T-helper 1 cell treated with Interleukin-12 subunit alpha and Interleukin-12 subunit beta and Interleukin-4 antibody, amounts not matched to agents 30 μg/mL and 1 μg/mL, for 36 hours (primary cell): ENCODE measurements at regions not wholly inside any gene's neighbourhood (a gene's known extent, or its start where the extent isn't known, plus 50 kb on each side); places are given as distances from the start of the nearest gene placed in this dataset.

Experiments used
- H3K27ac Mint-ChIP-seq: one replicate; pipeline ENCODE4 v1.8.0; 2021; ENCODE audit warnings: mild to moderate bottlenecking, mixed read lengths
- H3K27me3 Mint-ChIP-seq: one replicate; pipeline ENCODE4 v1.8.0; 2021; ENCODE audit warnings: low read depth, mixed read lengths
- H3K36me3 Mint-ChIP-seq: one replicate; pipeline ENCODE4 v1.8.0; 2021; ENCODE audit warnings: low read depth, mixed read lengths
- H3K4me1 Mint-ChIP-seq: one replicate; pipeline ENCODE4 v1.8.0; 2021; ENCODE audit warnings: low read depth, mixed read lengths
- H3K4me3 Mint-ChIP-seq: one replicate; pipeline ENCODE4 v1.8.0; 2021; ENCODE audit warnings: mild to moderate bottlenecking, moderate library complexity, mixed read lengths
- H3K9me3 Mint-ChIP-seq: one replicate; pipeline ENCODE4 v1.8.0; 2021; ENCODE audit warnings: mixed read lengths

DNA sequence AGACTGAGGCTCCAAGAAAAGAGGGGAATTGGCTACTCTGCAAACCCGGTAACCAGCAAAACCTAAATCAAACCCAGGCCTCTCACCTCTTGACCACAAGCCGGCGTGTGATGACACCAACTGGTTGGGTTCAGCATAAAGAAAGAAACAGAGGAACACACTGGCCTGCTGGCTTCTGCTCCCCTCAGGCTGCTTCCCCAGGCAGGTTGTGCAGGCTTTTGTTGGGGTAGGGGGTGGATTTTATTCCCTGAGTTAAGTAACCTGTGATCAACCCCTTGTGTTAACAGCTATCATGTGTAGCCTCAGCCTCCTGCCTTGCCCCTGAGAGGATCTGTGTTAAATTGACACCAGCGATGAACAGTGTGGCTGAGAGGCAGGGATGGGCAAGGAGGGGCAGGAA, 111.6 kb upstream of the ZBTB40 start:
- H3K27ac Mint-ChIP-seq = no peak overlapping the region

DNA sequence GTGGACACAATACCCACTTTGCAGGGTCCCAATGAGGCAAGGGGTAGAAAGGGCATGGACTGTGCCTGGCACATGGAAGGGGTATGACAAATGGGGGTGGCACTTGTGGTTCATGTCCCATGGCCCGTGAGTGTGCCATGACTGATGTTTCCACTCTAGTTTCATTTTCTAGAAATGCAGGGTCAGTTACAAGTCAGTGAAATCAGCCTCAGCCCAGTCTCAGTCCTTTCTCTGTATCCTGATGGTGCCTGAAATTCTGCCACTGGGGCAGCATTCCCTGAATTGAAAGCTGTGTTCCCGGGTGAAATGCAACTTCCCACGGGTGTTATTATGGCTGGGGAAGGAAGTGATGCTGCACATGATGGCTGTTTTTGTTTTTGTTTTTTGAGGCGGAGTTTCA, 110.8 kb upstream of the ZBTB40 start:
- Mint-ChIP-seq H3K36me3 (no peaks in the 10 kb centered on the region), H3K4me3 (no peak overlapping the region), H3K4me1 (no peaks in the 10 kb centered on the region), H3K27ac (no peak overlapping the region), H3K9me3 (no peaks in the 10 kb centered on the region), H3K27me3 (peaks cover 18% of the 10 kb centered on the region)

More for the DNA sequence above, 111.6 kb upstream of the ZBTB40 start:
- no peak overlapping the region for H3K4me3 Mint-ChIP-seq
- no peaks in the 10 kb centered on the region for H3K36me3 Mint-ChIP-seq
- peaks cover 15% of the 10 kb centered on the region for H3K27me3 Mint-ChIP-seq
- H3K9me3 Mint-ChIP-seq = no peaks in the 10 kb centered on the region
- no peaks in the 10 kb centered on the region for H3K4me1 Mint-ChIP-seq

DNA sequence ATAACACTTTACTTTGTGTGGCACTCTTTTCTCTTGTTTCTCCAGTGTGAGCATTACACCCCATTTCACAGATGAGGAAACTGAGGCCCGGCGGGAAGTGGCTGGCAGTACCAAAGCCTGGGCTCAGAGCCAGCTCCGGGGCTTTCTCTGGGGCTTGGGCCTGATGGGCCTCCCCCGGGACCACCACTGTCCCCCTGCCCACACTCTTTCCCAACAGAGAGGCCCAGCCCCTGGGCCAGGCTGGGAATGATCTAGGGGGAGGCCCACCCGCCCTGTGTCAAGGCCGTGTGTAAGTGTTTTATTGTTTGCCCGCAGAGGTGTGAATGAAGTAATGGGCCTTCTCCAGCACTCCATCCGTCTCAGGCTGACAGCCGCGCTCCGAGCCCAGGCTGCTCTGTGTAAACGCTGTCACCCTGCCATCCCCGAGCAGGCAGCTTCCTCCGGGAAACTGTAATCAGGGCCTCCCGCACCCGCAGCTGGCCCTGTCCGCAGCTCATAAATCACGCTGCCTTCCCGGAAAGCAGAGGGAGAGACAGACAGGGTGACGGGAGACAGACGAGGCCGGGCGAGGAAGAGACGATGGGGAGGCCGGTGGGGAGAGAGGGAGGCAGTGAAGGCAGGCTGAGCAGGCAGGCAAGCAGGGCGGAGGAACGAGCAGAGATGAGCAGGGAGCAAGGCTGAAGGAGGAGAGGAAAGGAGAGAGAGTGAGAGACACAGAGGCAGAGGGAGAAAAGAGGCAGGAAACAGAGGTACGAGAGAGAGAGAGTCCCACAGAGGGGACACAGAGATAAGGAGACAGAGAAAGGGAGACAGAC, 109.7 kb upstream of the ZBTB40 start:
- Mint-ChIP-seq H3K27me3 (peaks cover 23% of the 10 kb centered on the region), H3K27ac (no peak overlapping the region)

DNA sequence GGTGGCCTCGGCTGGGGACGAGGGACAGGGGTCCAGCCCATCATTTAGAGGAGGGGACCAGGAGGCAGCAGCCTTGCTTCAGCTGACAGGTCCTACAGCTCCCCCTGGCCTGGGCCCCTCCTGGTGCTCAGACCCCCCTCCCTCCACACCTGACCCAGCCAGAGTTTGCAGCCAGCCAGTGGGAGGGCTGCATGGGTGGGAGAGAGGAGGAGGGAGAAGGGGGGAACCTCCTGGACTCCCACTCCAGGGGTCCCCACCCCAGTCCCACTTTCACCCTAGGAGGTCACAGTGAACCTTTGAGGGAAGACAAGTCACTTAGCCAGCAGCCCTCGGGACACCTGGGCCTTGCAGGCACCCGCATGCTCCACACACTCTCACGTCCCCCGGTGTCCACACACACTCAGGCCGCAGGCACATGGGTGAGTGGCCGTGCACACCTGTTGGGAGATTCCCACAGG, 108.9 kb upstream of the ZBTB40 start:
- H3K36me3 Mint-ChIP-seq = no peaks in the 10 kb centered on the region
- no peak overlapping the region for H3K4me3 Mint-ChIP-seq
- H3K4me1 Mint-ChIP-seq = no peaks in the 10 kb centered on the region
- peaks cover 26% of the 10 kb centered on the region for H3K27me3 Mint-ChIP-seq
- no peak overlapping the region for H3K27ac Mint-ChIP-seq
- no peaks in the 10 kb centered on the region for H3K9me3 Mint-ChIP-seq

More for the DNA sequence above, 109.7 kb upstream of the ZBTB40 start:
- Mint-ChIP-seq H3K4me1 (no peaks in the 10 kb centered on the region), H3K4me3 (no peak overlapping the region), H3K36me3 (no peaks in the 10 kb centered on the region), H3K9me3 (no peaks in the 10 kb centered on the region)

DNA sequence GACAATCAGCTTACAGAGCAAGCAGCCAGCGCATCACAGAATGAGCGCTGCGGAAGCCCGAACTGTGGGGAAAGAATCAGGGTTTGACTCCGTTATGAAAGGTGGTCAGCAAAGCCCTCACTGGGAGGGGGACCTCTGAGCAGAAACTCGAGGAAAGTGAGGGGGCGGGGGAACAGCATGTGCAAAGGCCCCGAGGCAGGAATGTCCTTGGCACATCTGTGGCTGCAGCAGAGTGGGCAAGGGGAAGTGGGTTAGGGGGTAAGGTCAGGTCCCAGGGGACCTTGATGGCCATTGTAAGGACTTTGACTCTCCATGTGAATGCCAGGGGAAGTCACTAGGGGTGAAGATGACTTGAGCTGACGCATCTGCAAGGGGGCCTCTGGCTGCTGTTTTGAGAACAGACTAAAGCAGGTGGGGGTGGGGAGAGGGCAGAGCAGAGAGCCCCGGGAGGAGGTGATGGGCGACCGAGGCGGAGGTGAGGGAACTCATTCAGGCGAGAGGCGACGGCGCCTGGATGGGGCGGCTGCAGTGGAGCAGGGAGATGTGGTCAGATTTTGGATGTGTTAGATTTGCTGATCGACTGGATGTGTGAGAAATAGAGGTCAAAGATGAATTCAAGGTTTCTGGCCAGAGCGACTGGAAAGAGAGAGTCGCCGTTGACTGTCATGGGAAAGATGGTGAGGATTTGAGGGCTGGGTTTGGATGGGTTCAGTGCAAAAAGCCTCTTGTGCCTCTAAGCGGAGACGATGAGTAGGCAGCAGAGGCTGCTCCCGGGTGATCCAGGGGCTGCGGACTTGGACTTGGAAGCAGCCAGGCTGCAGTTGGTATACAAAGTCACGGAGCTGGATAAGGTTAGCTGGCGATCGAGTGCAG, 108.0 kb upstream of the ZBTB40 start:
- Mint-ChIP-seq H3K27ac (no peak overlapping the region), H3K4me3 (no peak overlapping the region), H3K36me3 (no peaks in the 10 kb centered on the region), H3K9me3 (no peaks in the 10 kb centered on the region), H3K27me3 (peaks cover 35% of the 10 kb centered on the region), H3K4me1 (no peaks in the 10 kb centered on the region)

DNA sequence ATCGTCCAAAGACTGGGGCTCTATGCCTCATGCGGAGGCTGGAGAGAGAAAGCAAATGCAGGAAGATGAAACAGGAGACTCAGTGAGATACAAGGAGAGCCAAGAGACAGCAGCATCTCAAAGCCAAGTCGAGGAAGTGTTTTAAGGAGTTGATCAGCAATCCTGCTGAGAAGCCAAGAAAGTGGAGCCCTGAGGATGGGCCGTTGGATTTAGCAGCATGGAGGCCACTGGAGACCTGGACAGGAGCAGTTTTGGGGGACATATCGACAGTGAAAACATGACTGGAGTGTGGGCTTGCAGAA, 107.4 kb upstream of the ZBTB40 start:
- no peak overlapping the region for H3K27ac Mint-ChIP-seq
- no peak overlapping the region for H3K4me3 Mint-ChIP-seq
- H3K4me1 Mint-ChIP-seq = no peaks in the 10 kb centered on the region
- no peaks in the 10 kb centered on the region for H3K9me3 Mint-ChIP-seq
- no peaks in the 10 kb centered on the region for H3K36me3 Mint-ChIP-seq
- H3K27me3 Mint-ChIP-seq = peaks cover 41% of the 10 kb centered on the region

DNA sequence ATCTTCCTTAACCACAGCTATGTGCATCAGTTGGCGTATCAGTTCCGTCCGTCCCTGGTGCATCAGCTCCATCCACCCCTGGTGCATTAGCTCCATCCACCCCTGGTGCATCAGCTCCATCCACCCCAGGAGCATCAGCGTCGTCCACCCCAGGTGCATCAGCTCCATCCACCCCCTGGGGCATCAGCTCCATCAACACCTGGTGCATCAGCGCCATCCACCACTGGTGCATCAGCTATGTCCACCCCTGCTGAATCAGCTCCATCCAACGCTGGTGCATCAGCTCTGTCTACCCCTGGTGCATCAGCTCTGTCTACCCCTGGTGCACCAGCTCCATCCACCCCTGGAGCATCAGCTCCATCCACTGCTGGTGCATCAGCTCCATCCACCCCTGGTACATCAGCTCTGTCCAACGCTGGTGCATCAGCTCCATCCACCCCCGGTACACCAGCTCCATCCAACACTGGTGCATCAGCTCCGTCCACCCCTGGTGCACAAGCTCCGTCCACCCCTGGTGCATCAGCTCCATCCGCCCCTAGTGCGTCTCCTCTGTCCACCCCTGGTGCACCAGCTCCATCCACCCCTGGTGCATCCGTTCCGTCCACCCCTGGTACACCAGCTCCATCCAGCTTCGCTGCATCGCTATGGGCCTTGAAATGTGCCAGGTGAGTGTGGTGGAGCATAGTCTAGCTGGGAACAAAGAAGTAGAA, 106.6 kb upstream of the ZBTB40 start:
- H3K4me3 Mint-ChIP-seq = no peak overlapping the region
- no peaks in the 10 kb centered on the region for H3K4me1 Mint-ChIP-seq
- H3K27me3 Mint-ChIP-seq = peaks cover 45% of the 10 kb centered on the region
- H3K27ac Mint-ChIP-seq = no peak overlapping the region
- no peaks in the 10 kb centered on the region for H3K36me3 Mint-ChIP-seq
- H3K9me3 Mint-ChIP-seq = no peaks in the 10 kb centered on the region

DNA sequence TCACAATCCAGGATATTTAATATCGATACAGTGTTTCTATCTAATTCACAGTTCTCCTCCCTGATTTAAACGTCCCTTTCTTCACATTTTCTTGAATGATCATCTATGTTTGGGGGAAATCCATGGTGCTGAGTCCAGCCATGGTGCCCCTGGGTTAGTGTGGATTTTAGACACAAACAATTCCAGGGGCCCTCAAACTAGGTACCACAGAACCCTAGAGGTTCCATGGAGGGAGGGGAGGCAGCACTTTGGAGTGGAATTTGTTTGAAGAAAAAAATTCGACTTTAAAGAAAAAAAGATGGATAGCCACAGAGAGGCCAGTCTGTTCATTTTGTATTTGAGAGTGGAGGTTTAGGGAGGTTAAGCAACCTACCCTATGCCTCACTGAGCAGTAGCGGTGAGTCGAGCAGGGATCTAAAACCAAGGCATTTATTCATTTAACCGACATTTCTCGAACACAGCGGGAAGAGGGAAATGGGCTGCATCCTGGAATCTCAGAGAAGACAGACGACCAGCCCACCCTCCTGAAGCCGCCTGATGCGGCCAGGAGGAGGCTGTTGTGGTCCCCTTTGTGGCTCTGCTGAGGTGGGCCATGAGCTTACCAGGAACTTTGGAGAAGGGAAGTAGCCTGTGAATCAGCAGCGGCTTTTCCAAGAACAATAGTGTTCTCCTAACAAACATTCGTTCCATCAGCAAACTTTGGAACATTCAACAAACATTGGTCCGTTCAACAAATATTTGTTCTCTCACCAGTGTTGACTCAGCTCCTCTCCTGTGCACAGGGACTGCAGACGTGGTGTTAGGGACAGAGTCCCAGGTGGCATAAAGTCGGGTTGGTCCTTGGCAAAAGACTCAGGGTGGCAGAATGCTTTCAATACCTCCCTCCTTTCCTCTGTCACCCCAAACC, 103.5 kb upstream of the ZBTB40 start:
- H3K27me3 Mint-ChIP-seq = peaks cover 65% of the 10 kb centered on the region
- no peak overlapping the region for H3K27ac Mint-ChIP-seq
- no peaks in the 10 kb centered on the region for H3K9me3 Mint-ChIP-seq
- H3K4me3 Mint-ChIP-seq = no peak overlapping the region
- no peaks in the 10 kb centered on the region for H3K36me3 Mint-ChIP-seq
- no peaks in the 10 kb centered on the region for H3K4me1 Mint-ChIP-seq

DNA sequence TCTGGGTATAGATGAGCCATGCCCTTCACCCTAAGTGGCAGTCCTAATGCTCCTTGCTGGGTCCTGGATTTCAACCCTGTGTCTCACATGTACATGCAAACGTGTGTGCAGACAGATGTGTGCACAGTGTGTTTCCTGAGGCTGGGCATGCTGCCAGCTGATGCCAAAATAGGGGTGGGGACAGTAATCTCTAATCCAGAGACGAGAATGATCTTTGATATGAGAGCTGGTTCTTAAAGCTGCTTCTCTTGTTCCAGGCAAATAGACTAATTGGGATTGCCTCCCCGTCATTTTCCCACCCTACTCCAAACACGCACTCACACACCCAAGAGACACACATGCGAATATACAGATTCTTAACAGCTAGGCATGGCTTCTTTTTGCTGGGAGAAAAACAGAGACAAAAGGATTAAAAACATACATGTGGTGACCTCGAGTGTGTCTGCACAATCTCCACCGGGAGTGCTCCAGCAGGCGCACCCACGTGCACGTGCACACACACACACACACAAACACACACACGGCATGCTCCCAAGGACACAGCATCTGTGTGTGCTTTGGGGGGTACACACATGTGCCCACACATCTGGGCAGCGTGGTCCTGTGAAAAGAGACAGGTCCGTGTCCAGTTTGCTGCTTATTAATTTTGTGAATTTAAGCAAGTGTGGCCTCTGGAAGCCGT, 102.1 kb upstream of the ZBTB40 start:
- H3K36me3 Mint-ChIP-seq = no peaks in the 10 kb centered on the region
- peaks cover 60% of the 10 kb centered on the region for H3K27me3 Mint-ChIP-seq
- no peaks in the 10 kb centered on the region for H3K9me3 Mint-ChIP-seq
- no peak overlapping the region for H3K4me3 Mint-ChIP-seq
- H3K27ac Mint-ChIP-seq = no peak overlapping the region
- H3K4me1 Mint-ChIP-seq = no peaks in the 10 kb centered on the region

DNA sequence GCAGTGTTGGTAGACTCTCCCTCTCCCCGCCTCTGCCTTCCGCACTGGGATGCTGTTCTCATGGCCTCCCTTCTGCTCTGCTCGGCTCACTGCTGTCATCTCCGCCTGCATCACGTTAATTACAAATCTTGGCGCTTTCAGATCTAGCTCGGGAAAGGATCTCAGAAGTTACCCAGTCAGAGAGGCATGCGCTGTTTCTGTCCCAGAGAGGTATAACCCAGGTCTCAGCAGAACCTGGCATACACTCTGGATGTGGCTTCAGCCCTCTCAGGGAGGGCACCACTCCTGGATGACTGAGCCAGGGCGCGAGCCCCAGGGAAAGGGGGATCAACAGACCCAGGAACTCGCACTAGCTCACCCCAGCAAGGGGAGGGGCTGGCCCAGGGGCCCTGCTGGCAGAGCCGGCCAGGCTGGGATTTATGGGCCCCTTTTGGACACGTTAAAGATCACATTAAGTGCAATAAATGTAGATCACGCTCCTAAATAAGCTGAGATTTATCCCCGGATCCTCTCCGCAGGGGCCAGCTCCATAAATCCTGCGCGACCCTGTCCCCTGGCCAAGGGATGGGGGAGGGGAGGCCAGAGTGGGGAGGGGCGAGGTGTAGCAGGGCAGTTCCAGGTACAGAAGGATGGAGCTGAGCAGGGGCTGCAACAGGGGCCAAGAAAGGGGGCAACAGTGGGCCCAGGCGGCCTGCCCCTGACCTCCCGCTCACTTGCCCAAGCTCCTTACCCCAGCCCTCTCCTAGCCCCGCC, 101.3 kb upstream of the ZBTB40 start:
- Mint-ChIP-seq H3K4me3 (no peak overlapping the region), H3K36me3 (no peaks in the 10 kb centered on the region), H3K27ac (no peak overlapping the region), H3K9me3 (no peaks in the 10 kb centered on the region), H3K27me3 (peaks cover 57% of the 10 kb centered on the region), H3K4me1 (no peaks in the 10 kb centered on the region)

DNA sequence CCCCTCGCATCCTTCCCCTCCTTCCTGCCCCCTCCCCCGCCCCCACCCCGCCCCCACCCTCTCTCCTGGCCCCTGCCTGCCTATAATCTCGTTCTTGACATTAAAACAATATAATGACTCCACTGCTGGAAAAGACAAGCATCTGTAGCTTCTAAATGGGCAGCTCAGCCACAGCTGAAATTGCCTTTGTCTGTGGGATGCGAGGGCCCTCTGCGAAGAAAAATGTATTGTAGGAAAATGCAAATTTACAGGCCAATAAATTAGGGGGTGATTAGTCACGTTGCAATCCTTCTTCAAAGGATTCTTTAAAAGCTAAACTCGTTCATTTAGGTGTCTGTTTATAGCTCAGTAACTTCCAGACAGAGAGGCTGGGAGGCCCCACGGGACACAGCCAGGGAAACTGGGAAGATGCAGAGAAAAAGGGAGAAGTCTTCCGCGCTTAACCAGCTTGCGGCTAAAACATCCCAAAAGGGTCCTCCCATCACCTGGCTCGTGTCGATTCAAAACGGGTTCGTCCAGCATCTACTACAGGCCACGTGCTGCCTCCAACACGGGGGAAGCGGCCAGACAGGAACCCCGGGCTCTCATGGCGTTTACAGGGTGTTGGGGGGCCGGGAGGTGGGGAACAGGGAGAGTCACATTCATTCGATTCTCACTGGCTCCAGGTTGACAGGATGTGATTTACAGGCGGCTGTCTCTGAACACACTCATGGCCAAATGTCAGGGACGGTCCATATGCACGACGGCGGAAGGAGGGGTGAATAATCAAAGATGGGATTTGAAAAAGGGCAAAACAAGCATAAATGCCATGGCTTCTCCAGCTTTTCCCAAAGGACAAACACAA, 100.5 kb upstream of the ZBTB40 start:
- no peak overlapping the region for H3K27ac Mint-ChIP-seq
- H3K9me3 Mint-ChIP-seq = no peaks in the 10 kb centered on the region
- no peak overlapping the region for H3K4me3 Mint-ChIP-seq
- no peaks in the 10 kb centered on the region for H3K36me3 Mint-ChIP-seq
- H3K4me1 Mint-ChIP-seq = no peaks in the 10 kb centered on the region
- peaks cover 57% of the 10 kb centered on the region for H3K27me3 Mint-ChIP-seq

DNA sequence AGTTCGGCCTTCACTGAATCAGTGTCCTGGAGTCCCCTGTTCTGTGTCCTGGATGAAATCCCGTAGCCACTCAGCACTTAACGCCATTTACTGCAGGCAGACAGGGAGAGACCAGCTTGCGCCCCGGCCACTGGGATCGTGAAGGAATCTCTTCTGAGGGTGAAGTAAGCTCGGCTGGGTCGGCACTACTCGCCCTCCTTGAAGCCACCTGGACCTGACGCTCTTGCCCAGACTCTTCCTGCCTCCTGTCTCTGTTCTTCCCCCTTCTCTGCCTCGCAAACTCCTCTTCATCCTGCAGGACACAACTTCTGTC, 99.9 kb upstream of the ZBTB40 start:
- H3K4me1 Mint-ChIP-seq = no peaks in the 10 kb centered on the region
- peaks cover 54% of the 10 kb centered on the region for H3K27me3 Mint-ChIP-seq
- H3K4me3 Mint-ChIP-seq = no peak overlapping the region
- no peak overlapping the region for H3K27ac Mint-ChIP-seq
- no peaks in the 10 kb centered on the region for H3K9me3 Mint-ChIP-seq
- H3K36me3 Mint-ChIP-seq = no peaks in the 10 kb centered on the region
